ENCODE measurements at regions not wholly inside any gene's neighbourhood (a gene's known extent, or its start where the extent isn't known, plus 50 kb on each side); places are given as distances from the start of the nearest gene placed in this dataset.

GRCh38 chr21:38923429-38923828 is 117.7 kb downstream of the ETS2 start:
- no peak for DNase-seq

GRCh38 chr21:38922474-38923235 is 116.9 kb downstream of the ETS2 start:
- DNase-seq, result no peak

DNA sequence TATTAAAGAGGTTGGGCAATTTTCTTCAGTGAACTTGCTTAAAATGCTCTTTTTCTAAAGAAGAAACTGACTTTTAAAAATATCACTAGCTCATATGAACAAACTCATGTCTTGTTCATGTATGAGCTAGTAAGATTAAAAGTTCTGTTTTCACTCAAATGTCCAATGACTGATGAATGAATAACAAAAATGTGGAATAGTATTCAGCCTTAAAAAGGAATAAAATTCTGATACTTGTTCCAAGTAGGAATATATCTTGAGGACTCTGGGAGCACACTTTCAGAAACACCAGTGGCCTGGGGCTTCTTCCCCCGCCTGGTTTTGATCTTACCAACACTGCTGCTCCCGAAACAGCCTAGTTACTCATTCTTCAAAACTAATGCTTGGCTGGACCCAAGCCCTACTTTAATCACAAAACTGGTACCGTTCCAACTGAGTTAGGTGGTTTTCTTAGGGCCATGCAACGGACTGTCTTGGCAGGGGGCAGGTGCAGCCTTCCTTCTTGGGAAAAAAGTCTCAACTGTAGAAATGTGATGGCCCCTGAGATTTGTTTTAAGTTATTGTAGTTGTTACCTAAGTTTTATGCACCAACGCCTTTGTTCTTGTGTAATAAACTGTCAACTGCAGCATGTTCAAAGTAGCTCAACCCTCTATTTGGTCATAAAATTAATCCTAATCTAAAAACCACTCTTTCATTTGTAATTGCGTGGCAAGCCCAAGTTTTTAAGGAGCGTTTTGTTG is 116.0 kb downstream of the ETS2 start:
- DNase-seq, result no peak

DNA sequence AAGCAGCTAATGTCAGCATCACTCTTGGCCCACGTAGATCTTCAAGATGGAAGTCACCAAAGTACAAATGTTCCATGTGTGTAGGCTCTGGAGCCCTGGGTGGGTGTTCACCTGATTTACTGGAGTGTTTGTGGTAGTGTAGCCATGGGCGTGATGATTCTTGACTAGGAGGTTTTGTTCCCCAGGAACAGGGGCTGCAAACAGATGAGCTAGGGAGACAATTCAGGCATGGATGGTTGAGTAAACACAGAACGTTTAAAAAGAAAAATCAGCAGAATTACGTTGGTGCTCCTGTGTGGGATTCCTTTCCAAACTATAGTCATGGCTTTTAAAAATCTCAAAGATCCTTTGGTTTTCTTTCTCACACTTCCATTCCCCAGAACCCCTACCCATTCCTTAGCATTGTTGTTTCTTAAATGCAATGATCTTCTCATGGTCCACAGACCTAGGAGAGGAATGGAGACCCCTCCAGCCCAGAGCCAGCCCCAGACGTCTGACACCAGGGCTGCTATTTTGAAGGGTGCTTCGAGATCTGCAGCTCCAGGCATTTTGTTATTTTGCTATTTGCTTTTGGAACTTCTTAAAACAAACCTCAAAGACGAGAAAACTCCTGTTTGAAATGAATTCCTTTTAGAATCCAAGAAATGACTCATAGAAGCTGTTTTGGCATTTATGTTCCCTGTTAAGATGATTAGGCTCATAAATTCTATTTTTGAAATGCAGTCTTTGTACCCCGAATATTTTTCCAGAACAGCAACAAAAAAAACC is 115.1 kb downstream of the ETS2 start:
- DNase-seq, result no peak

DNA sequence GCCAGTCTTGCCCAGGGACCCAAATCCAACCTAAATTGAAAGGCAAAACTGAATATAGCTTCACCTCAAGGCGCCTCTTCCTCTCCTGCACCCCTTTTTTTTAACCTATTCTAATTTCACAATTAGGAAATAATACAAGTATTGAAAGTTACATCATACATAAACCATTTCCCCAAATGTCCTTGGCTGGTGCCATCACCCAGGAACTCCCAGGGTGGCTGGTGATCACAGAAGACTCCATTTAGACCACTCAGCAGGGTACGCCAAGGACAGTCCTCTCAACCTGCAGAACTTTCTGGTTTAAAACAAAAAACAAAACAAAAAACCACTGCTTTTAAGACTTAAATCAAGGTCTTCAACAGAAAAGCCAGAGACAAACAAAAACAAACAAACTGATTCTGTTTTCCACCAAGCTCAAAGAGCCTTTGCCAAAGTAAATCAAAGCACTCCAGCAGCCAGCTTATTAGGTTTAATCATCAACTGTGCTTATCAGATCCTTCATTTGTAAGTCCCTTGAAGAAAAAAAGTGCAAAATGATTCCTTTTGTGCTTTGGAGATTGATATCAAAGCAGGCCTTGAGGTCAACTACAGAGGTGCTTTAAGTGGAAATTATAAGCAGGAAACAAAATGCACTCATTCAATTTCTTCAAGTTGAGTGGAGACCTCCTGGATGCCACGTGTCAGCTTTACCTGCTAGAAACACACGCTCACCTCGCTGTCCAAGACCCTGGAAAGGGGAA is 113.0 kb downstream of the ETS2 start:
- no peak for DNase-seq

DNA sequence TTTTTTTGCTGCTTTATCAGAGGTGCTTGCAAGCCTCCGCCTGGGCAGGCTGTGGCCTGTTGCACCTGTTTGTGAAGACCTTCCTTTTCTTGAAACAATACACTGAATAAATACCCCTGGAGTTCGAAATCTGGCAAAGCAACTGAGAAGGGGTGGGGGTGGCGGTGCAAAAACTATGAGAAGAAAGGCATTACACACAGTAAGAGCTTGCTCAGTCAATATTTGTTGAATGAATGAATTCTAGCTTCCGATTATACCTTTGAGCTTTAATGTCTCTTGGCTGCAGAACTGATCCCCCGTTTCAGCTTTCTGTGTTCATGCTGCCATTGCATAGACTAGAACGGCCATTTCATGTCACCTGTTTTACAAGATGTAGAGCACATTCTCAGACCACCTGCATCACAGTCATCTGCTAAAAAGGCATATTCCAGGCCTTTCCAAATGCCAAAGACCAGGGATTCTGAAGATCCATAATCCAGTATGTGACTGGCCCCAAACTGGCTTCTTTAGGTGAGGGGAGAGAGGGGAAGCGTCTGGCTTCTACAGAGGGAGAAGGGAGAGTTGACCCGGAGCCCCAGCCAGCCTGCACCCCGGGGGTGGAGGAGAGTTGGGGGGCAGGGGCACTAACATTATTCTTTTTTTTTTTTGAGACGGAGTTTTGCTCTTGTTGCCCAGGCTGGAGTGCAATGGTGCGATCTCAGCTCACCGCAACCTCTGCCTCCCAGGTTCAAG is 111.5 kb downstream of the ETS2 start:
- DNase-seq, result no peak

GRCh38 chr21:38916214-38916964 is 110.7 kb downstream of the ETS2 start:
- no peak for DNase-seq

DNA sequence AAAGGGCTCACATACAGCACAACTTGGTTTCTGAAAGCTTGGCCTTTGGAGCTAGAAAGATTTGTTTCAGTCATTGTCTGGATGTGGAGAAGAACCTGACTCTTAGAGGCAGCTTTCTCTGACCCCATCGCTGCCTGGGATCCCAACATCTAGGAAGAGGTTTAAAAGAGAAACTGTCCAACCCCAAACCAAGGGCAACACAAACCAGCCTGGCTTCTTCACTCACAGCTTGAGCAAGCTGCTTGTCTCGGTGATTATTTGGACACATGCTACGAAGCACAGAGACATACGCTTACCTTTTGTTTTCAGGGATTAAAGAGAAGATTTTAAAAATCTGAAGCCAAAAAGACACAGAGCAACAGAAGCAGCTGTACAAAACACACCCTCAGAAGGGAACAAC is 109.8 kb downstream of the ETS2 start:
- DNase-seq, result no peak

- DNase-seq, result no peak
Measured at GRCh38 chr21:38914528-38915293, 109.0 kb downstream of the ETS2 start.

- no peak for DNase-seq
Measured at GRCh38 chr21:38913893-38914527, 108.3 kb downstream of the ETS2 start.

GRCh38 chr21:38913120-38913892 is 107.6 kb downstream of the ETS2 start:
- DNase-seq, result no peak

GRCh38 chr21:38912789-38913119 is 107.0 kb downstream of the ETS2 start:
- DNase-seq, result no peak

- DNase-seq, result no peak
Measured at GRCh38 chr21:38912102-38912629, 106.4 kb downstream of the ETS2 start.

GRCh38 chr21:38911484-38912101 is 105.9 kb downstream of the ETS2 start:
- DNase-seq, result no peak

GRCh38 chr21:38910390-38911067 is 104.8 kb downstream of the ETS2 start:
- no peak for DNase-seq

GRCh38 chr21:38909929-38910328 is 104.2 kb downstream of the ETS2 start:
- no peak for DNase-seq

GRCh38 chr21:38909109-38909508 is 103.4 kb downstream of the ETS2 start:
- no peak for DNase-seq

DNA sequence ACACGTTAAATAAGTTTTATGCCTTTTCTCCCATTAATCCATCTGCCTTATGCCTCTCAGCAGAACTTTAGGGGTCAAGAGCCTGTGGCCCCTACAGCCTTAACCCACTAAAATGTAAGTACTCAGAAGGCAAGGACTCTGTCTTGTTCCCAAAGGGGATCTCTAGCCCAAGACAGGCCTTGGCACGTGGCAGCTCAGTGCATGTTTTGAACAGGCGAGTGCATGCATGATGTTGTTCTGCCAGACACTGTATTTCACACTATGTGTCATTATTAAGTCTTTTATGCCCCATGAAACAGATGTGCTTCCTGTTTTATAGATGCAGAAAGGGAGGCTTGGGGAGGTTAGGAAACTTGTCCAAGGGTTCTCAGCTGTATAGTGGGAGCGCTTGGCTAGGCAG is 102.8 kb downstream of the ETS2 start:
- no peak for DNase-seq

Data from OCI-M1 (cell line).